ENCODE measurements at regions not wholly inside any gene's neighbourhood (a gene's known extent, or its start where the extent isn't known, plus 50 kb on each side); places are given as distances from the start of the nearest gene placed in this dataset.

GRCh38 chr20:11332381-11332780 lies 585.3 kb upstream of the BTBD3 start:
- H3K9ac ChIP-seq (ENCODE audit: control insufficient read depth, insufficient read depth, low read length): no peak overlapping the region
- BruUV-seq (replicated peaks): no TSS peak

More at GRCh38 chr20:11332381-11332780, 585.3 kb upstream of the BTBD3 start:
- POLR2A ChIA-PET: no interaction called here
- DNase-seq (ENCODE audit: low read depth, low spot score) (no peak), ATAC-seq (peak; percentile 42), FAIRE-seq (no peak)
- in situ Hi-C loops (cut with MboI): no loop called here
- CTCF ChIA-PET: interaction anchor here (2.0 kb wide), 1 partner anchor 11 kb away, joined by 4 read pairs; no protein-coding TSS in a partner anchor
- SMC1A ChIA-PET (ENCODE audit: uncharacterized antibody, unreplicated experiment): interaction anchor here (3.3 kb wide), 1 partner anchor 12 kb away, joined by 17 read pairs; no protein-coding TSS in a partner anchor
- Histone ChIP-seq H3K27ac (ENCODE audit: control insufficient read depth, insufficient read depth) (no peak overlapping the region), H3K4me1 (ENCODE audit: control insufficient read depth, insufficient read depth, low read length) (no peaks in the 10 kb centered on the region), H3K4me2 (ENCODE audit: control insufficient read depth, insufficient read depth) (no peak overlapping the region), H3K79me2 (ENCODE audit: control insufficient read depth, insufficient read depth, low read length) (no peaks in the 10 kb centered on the region), H3K4me3 (no peak overlapping the region), H4K20me1 (ENCODE audit: control insufficient read depth, insufficient read depth) (no peaks in the 10 kb centered on the region), H3K36me3 (ENCODE audit: control insufficient read depth in 2 of 2, insufficient read depth in 2 of 2, low read length in 1 of 2) (no peaks in the 10 kb centered on the region), H2AFZ (ENCODE audit: control insufficient read depth, low read depth, low read length) (no peak overlapping the region), H3K9me3 (replicated peaks; ENCODE audit: control insufficient read depth, insufficient read depth, low read length) (no peaks in the 10 kb centered on the region), H3K27me3 (replicated peaks in 1 of 2; ENCODE audit: control insufficient read depth in 2 of 2, insufficient read depth in 2 of 2, low read length in 1 of 2) (no peaks in the 10 kb centered on the region)
- intact Hi-C loops (cut with micrococcal nuclease; ENCODE audit: unreplicated experiment): no loop called here
- TF ChIP-seq CEBPZ (IDR thresholded peaks at IDR 0.05; ENCODE audit: low read depth, low read length): no peak
- TF ChIP-seq RUNX3 (IDR thresholded peaks at IDR 0.05; ENCODE audit: low read length): 0 out of 2 replicates have a peak, but pooled peaks have one; percentile 6
- TF ChIP-seq ZNF384 (IDR thresholded peaks at IDR 0.05; ENCODE audit: borderline replicate concordance, low read depth, low read length): no peak
- RAD21 ChIA-PET (ENCODE audit: unreplicated experiment): interaction anchor here (1.7 kb wide), 1 partner anchor 19 kb away, joined by 4 read pairs; no protein-coding TSS in a partner anchor

Measured in GM12878 (cell line).